COLO668 (cell line): ENCODE measurements at regions not wholly inside any gene's neighbourhood (a gene's known extent, or its start where the extent isn't known, plus 50 kb on each side); places are given as distances from the start of the nearest gene placed in this dataset.
"Not testable (repeated sequence)": the region's sequence is repeated elsewhere in the genome, so short reads cannot be mapped to it uniquely, and the experiment has no call there.

Experiments used
- DNase-seq: peaks from one replicate; lab custom pipeline; 2025; ENCODE audit not compliant: unreplicated experiment; lab: John Stamatoyannopoulos, UW

GRCh38 chr15:46080016-46080415 lies 445.2 kb downstream of the SQOR start:
- DNase-seq, result no peak

GRCh38 chr15:46088486-46089445 lies 453.9 kb downstream of the SQOR start:
- DNase-seq, result no peak

GRCh38 chr15:46089467-46089935 lies 454.7 kb downstream of the SQOR start:
- no peak for DNase-seq

GRCh38 chr15:46091860-46092450 lies 457.1 kb downstream of the SQOR start:
- DNase-seq, result peak; percentile 28

GRCh38 chr15:46098006-46098405 lies 463.2 kb downstream of the SQOR start:
- DNase-seq, result not testable (repeated sequence)

GRCh38 chr15:46110755-46111154 lies 475.9 kb downstream of the SQOR start:
- no peak for DNase-seq

- DNase-seq, result no peak
Observed at GRCh38 chr15:46111730-46112129, 476.9 kb downstream of the SQOR start.

GRCh38 chr15:46117071-46117470 lies 482.2 kb downstream of the SQOR start:
- no peak for DNase-seq

GRCh38 chr15:46120713-46121112 lies 485.9 kb downstream of the SQOR start:
- DNase-seq, result no peak

- DNase-seq, result no peak
Observed at GRCh38 chr15:46121441-46121840, 486.6 kb downstream of the SQOR start.

- no peak for DNase-seq
Observed at GRCh38 chr15:46126581-46126980, 491.8 kb downstream of the SQOR start.

GRCh38 chr15:46127361-46127874 lies 492.6 kb downstream of the SQOR start:
- no peak for DNase-seq

- no peak for DNase-seq
Observed at GRCh38 chr15:46129145-46129544, 494.3 kb downstream of the SQOR start.

GRCh38 chr15:46131876-46132275 lies 497.0 kb downstream of the SQOR start:
- no peak for DNase-seq

GRCh38 chr15:46137443-46137842 lies 502.6 kb downstream of the SQOR start:
- DNase-seq, result no peak

- no peak for DNase-seq
Observed at GRCh38 chr15:46146002-46146401, 511.2 kb downstream of the SQOR start.

GRCh38 chr15:46146915-46147314 lies 512.1 kb downstream of the SQOR start:
- DNase-seq, result no peak

GRCh38 chr15:46151786-46152185 lies 517.0 kb downstream of the SQOR start:
- no peak for DNase-seq

GRCh38 chr15:46166750-46167149 lies 531.9 kb downstream of the SQOR start:
- DNase-seq, result no peak

- no peak for DNase-seq
Observed at GRCh38 chr15:46170326-46170725, 535.5 kb downstream of the SQOR start.

- DNase-seq, result no peak
Observed at GRCh38 chr15:46174122-46174521, 539.3 kb downstream of the SQOR start.

GRCh38 chr15:46177219-46177618 lies 542.4 kb downstream of the SQOR start:
- no peak for DNase-seq
